GM21723 (cell line): ENCODE measurements at regions not wholly inside any gene's neighbourhood (a gene's known extent, or its start where the extent isn't known, plus 50 kb on each side); places are given as distances from the start of the nearest gene placed in this dataset.

Experiments used
- ATAC-seq: cut with Tn5 transposase; IDR thresholded peaks from one replicate; pipeline ENCODE4 v1.9.1; 2021; ENCODE audit warnings: mild to moderate bottlenecking, moderate library complexity; ENCODE audit not compliant: unreplicated experiment

DNA sequence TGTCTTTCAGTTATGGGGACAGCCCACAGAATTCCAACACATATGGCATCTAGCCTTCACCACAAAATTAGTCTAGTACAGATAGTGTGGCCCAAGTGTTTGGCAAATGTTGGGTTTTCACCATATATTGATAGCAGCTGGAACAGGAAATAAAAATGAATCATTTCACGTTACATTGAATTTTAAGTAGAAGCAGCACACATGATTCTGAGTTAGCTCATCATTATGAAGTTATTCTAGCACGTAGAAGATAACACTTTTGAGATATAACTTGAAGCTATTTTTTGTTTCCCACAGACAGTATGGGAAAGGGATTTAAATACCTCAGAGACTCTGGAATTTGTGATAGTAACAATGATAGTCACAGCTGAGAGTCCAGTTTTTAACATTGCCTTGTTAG is 118.7 kb downstream of the FAT4 start:
- no peak for ATAC-seq

DNA sequence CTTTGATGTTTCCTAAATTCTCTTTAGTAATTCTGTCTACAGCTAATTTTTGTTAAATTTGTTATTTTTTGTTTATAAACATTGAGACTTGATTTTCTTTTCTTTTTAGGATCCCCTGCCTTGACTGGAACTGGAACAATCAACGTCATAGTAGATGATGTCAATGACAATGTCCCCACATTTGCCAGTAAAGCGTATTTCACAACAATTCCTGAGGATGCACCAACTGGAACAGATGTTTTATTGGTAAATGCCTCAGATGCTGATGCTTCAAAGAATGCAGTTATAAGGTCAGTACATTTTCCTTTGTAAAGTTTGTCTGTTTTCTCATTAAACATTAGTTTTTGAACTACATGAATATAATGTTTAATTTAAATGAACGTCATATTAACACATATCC is 119.4 kb downstream of the FAT4 start:
- no peak for ATAC-seq

DNA sequence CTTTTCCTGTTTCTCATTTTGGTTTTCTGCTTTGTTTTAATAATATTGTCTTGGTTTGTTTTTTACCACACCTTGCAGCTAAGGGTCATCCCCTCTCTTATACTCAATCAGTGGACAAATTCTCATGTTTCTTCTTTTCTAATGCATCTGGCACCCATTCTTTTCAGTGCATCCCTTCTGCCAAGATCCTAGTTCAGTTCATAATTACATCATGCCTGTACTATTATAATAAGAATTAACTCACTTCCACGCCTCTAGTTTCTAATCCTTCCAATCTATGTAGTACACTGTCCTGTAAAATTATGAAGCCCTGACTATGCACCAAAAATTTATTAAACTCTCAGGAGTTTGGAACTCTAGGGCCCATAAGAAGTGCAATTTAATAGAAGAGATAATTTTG is 126.1 kb downstream of the FAT4 start:
- no peak for ATAC-seq

DNA sequence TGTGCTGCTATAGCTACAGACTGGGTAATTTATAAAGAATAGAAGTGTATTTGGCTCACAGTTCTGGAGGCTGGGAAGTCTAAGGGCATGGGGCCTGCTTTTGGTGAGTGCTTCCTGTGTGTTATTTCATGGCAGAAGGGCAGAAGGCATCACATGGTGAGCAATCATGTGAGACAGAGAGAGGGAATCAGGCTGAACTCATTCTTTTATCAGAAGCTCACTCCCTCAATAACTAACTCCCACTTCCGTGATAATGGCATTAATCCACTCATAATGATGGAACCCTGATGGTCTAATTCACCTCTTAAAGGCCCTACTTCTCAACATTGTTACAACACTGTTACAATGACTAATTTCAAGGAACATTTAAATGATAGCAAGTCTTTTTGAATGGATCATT is 129.4 kb downstream of the FAT4 start:
- ATAC-seq = no peak

DNA sequence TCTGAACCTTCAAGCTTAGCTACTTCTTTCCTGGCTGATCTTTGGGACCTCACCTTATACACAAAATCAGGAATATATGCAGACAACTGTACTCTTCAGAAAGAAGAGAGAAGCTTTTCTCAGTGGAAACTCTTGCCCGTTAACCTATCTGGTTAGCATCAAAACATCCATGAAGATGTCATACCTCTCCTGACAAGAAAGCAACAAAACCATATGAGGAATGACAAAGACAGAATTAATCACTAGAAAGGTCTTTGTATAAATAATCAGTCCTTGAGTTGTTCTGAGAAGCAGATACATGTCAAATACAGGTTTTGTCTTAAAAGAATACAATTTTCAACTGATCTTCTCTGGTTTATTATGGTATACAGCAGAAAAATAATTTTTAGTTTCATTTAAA is 130.8 kb downstream of the FAT4 start:
- no peak for ATAC-seq

DNA sequence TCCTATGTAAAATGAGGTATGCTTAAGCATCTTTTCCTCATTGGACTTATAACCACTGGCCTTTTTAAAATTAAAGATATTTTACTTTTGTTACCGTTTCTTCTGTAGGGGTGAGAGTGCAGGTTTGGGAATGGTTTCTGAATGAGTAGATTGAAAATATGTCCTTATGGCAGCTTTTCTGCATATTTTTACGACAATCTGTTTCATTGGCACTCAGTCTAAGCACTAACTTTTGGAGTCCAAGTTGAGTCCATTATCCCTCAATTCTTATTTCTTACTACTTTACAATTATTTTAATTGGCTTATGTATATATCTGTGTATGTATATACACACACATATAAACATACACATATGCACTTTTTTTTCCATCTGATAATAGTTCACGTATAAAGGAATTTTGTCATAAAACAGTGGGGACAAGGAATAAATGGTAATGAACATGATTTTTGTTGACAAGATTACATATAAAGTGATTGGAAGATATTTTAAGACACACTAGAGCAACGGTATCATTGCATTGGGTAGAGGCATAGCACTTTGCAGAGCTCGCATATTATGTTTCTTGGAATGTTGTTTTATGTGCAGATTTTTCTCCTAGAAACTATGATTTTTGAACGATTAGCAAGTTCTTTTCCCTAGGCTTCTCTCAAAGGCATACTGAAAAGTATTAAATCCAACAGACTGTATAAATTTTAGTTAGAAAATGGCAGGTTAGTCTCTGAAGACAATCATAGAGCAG is 133.0 kb downstream of the FAT4 start:
- no peak for ATAC-seq

DNA sequence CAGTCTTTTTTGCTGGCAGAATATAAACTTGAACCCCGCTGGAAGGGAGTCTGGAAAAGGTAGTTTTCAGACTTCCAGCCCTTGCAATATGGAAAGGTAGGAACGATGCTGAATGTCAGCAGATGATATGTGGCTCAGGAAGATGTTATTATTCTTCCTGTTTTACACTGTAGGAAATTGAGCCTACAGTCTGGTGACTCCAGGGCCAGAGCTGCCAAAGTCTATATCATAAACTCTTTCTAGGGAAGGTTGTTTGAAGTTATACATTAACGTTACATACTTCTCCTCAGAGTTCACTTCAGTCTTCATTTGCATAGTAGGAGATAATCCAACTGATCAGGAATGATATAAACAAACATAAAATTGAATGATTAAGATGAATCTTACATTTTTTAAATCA is 141.3 kb downstream of the FAT4 start:
- ATAC-seq = no peak

DNA sequence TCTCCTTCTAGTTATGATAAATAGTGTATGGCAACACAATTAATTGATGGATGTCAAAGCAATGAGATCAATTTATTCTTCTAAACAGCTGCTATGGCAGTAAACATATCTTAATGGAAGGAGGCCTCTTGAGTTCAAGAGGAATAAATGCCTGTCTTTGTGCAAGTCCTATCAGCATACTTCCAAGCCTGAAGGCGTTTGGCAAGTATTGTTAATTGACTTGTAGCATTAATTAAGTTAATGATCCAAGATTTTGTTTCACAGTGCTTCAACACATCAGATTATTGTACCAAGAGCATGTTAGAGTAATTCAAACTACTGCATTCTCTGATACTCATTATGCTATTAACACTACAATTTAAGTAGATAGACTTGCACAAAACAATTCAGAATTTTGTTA is 144.8 kb downstream of the FAT4 start:
- no peak for ATAC-seq

DNA sequence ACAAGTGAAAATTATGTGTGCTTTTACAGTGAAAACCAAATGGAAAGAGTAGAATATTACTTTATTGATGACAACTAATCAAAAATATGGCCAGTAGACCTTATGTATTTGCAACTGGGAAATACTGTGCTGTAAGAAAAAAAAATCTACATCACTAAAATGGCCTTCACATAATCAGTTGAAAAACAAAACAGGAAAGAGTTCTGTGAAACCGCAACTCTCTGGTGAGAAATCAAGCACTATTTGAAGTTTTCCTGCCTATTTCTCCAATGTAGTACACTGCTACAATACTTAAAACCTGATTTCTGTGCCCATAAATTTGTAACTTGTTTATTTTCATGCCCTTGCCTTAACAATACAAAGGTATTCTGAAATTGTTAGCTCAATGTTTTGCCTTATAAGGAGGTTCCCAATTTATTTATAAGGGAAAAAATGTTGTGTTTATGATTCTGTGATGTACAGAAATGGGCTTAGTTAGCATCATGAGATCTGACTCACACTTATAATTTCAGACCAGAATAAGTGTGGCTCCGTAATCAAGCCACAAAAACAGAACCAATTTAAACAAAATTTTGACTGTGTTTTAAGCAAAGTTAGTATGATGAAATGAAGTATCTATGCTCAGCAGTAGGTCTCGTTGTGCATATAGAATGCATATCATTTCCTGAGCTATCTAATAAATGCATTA is 147.1 kb downstream of the FAT4 start:
- no peak for ATAC-seq

DNA sequence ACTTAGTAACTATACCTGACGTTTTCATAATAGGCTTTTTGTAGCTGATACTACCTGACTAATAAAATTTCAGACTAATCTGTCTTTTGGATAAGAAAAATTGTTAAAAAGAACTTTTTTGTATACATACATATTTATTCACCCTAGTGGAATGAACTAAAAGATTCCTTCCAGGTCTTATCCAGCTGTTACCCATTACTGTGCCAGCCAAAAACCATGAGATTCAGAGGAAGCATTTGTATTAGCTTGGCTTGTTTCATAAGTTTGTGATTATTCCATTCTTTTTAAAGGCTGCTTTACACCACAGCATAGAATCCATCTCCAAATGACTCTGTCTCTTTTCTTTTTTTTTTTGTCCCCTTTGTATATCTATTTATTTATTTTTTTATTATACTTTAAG is 149.4 kb downstream of the FAT4 start:
- ATAC-seq = no peak

DNA sequence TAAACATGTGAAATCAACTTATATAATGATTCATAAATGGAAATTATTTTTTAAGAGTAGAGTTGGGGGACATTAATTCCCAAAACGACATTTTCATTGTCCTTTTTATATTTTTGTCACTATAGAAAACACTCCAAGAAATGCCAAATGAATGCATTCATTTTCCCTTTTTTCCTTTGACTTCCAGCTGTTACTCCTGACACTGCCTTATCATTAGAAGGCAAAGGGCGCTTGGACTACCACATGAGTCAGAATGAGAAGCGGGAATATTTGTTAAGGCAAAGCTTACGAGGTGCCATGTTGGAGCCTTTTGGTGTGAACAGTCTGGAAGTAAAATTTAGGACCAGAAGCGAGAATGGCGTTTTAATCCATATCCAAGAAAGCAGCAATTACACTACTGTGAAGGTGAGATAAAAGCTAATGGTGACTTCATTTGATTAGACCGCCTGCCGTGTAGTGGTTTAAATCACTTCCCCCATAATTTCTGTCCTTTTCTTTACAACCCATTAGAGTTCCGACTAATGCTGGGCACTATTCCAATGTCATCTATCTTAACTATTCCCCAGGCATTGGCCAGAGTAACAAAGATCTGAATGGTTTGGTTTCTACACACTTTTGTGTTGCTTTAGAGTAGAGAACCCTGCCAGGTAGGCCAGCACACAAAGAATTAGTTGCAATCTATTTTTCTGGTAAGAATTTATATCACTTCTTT is 166.7 kb downstream of the FAT4 start:
- no peak for ATAC-seq

DNA sequence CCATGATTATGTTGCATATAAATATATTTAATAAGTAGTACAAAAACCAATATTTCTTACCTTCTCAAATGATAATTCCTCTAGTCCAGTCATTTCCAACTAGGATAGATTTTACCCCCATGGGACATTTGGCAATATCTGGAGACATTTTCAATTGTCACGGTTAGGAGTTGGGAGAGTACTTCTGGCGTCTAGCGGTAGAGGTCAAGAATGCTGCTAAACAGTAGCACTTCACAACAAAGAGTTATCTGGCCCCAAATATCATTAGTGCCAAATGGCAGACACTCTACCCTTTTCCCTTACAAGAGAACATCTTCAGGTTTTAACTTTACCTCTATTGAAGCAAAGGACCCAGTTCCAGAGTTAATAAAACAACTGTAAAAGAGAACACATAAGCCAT is 168.1 kb downstream of the FAT4 start:
- no peak for ATAC-seq

DNA sequence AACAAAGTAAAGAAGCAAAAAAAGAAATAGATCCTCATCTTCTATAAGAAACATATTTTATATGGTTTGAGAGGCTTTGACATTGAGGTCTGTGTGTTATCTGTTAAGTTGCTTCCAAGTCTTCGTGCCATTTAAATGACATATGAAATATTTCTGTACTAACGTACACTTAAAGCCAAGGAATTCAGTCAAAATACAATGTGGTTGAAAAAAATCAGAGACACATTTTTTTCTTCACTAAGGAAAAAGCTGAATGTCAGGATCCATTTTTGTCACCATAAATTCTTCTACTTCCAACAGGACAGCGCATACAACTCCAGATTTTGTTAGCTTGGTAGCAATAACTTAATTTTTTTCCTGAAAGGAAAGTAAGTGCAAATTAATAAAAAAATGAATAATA is 168.5 kb downstream of the FAT4 start:
- no peak for ATAC-seq

DNA sequence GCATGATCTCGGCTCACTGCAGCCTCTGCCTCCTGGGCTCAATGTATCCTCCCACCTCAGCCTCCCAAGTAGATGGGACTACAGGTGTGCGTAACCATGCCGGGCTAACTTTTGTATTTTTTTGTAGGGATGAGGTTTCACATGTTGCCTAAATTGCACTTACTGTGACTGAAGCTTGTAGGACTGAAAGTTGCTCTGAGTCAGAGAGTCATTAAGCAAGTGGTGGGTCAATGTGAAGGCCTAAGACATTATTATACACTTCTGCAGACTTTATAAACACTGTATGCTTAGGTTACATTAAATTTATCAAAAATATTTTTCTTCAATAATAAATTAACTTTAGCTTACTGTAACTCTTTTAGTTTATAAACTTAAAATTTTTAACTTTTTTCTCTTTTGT is 170.2 kb downstream of the FAT4 start:
- ATAC-seq = no peak

DNA sequence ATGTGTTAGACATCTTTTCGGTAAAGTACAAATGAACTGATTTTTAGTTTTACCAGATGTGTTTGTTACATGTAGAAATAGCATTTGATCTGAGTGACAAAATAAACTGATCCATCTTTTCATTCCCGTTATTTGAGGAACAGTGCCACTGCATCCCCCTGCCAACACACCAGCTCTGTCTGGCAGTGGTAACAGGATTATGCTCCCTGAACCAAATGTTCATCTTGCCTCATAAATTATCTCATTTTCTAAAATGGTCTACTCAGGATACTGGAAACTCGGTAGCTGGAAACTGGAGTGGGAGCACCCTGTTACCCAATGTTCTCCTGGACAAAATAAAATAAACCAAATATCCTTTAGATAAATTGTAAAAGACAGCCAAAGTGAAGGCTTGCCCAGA is 171.6 kb downstream of the FAT4 start:
- no peak for ATAC-seq

DNA sequence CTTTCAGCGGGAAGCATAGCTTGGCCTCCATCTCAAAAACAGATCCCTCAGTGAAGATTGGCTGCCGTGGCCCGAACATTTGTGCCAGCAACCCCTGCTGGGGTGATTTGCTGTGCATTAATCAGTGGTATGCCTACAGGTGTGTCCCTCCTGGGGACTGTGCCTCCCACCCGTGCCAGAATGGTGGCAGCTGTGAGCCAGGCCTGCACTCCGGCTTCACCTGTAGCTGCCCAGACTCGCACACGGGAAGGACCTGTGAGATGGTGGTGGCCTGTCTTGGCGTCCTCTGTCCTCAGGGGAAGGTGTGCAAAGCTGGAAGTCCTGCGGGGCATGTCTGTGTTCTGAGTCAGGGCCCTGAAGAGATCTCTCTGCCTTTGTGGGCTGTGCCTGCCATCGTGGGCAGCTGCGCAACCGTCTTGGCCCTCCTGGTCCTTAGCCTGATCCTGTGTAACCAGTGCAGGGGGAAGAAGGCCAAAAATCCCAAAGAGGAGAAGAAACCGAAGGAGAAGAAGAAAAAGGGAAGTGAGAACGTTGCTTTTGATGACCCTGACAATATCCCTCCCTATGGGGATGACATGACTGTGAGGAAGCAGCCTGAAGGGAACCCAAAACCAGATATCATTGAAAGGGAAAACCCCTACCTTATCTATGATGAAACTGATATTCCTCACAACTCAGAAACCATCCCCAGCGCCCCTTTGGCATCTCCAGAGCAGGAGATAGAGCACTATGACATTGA is 175.4 kb downstream of the FAT4 start:
- no peak for ATAC-seq

DNA sequence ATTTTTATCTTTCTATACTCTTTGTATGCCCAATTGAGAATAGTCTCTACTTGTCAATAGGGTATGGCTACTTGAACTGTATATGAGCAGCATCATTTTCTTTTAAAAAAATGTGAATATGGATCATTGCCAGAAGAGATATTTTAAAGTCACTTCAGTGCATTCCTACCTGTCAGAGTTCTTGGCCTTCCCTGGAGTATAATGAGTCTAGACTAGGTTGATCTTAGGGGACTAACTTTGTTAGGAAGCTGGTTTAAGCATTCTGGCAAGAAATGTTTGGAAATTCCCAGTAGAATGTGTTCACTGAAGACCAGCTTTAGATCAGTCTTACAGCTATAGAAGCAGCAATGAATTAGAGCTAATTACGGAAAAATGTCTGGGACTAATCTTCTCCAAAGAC is 178.2 kb downstream of the FAT4 start:
- no peak for ATAC-seq

DNA sequence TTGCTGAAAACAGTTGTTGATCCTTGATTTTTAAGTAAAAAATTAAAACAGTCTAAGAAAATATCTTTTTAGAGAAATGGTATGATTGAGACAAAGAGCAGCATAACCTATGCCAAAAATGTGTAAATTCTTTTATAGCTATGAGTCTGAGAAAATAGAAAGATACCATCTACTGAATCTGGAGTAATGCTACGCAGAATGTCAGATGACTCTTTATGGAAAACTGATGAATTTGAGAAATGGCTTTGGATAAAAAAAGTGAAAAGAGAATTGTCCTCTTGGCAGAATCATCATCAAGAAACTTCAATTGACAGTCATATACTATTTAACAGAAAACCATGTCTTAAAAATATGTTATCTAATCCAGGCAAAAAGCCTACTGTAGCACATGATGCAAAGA is 183.1 kb downstream of the FAT4 start:
- no peak for ATAC-seq

DNA sequence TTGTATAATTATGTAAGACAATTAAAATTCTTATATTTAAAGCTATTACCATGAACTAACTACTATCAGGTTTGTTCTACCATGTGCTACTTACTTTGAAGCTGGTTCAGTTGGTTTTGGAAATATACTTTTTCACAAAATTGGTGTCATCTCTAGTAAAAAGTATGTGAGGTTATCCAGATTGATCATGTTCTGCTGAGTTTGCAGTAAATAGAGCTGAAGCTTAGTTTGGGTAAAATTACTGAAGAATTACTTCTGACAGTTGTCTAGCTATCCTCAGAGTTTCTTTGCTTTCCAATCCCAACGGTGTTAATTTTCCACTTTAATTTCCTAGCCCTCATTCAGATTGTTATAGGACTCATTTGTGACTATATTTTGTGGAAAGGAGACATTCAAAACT is 184.2 kb downstream of the FAT4 start:
- ATAC-seq = no peak

DNA sequence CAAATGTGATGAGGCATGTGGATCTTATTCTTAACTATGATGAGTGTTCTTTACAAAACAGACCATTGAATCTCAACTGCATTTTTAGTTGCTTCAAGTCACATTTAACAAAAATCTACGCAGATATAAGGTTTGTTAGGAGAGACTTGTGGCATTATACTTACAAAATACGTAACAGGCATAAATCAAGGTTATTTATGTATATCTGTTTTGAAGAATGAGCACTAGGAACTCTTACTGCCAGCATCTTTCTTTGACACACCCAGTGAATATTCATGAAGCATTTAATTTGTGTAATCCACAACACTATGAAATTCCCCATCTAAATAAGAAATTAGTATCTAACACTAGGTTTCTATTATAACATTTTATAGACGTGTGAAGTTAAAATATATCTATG is 186.3 kb downstream of the FAT4 start:
- ATAC-seq = no peak

DNA sequence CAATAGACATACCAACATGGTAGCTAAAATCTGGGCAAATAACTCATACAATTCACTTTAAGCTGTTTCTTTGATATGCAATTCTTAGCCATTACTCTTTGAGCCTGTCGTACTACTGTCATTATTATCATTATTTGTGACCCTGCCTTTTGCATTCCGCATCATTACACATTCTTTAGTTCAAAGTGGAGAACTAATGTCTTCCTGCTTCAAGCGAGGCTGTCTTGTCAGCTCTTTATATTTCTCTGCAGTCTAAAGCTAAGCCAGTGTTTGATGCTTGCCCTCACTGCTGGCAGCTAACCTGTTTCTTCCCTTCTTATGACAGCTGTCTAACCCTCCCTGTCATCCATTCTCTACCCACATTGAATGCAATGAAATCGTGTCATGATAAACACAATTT is 186.8 kb downstream of the FAT4 start:
- ATAC-seq = no peak

DNA sequence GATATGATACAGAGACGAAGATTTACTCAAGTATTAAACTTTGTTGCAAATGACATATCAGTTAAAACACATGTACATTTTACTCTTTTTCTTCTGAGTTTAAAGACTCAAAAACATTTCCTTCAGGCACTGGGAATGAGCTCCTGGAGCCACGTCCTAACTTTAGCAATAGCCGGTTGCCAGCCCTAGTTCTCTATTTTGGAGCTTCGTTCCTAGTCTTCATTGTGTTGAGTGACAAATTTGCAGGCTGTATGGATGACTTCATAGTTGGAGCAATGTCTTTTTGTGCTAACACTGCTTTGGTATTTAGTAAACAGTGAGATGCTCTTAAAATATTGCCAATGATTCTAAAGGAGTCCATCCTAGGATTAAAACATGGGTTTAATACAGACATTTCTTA is 190.9 kb downstream of the FAT4 start:
- ATAC-seq = no peak
